A673 (cell line): ENCODE measurements at regions not wholly inside any gene's neighbourhood (a gene's known extent, or its start where the extent isn't known, plus 50 kb on each side); places are given as distances from the start of the nearest gene placed in this dataset.

Source experiments
- EZH2 ChIP-seq: fragments of 200-600 bp; sonication (generic); IDR thresholded peaks from 2 replicates; pipeline ENCODE4 v1.6.1; 2017; ENCODE audit warnings: borderline replicate concordance, low read depth, mild to moderate bottlenecking, mixed read lengths, antibody characterized with exemption, low read length; ENCODE audit not compliant: poor library complexity, severe bottlenecking
- TF ChIP-seq, protein P1 (sequence below): fragments of 300-800, 200-600 bp; sonication (generic); conservative IDR thresholded peaks from 2 replicates; pipeline ENCODE4 v1.5.1; 2017; ENCODE audit warnings: low read depth, mild to moderate bottlenecking, antibody characterized with exemption, low read length, moderate library complexity, mixed read lengths

DNA sequence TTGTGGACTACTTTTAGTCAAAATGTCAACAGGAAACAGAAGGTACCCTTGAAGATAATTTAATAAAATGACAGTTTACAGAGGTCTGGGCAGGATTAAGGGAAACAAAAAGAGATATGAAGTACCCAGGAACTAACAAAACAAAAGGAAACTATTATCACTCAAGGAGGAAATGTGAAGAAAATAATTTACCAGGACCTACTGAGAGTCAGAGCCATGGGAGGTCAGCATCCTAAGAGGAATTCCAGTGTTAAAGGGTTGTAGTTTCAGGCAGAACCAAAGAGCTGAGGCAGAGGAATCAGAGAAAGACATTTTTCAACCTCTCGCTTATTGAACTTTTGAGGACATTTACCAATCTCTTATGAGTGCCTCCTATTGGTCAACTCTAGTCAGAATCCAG is 408.9 kb upstream of the CBLB start:
- TF ChIP-seq, protein P1, sequence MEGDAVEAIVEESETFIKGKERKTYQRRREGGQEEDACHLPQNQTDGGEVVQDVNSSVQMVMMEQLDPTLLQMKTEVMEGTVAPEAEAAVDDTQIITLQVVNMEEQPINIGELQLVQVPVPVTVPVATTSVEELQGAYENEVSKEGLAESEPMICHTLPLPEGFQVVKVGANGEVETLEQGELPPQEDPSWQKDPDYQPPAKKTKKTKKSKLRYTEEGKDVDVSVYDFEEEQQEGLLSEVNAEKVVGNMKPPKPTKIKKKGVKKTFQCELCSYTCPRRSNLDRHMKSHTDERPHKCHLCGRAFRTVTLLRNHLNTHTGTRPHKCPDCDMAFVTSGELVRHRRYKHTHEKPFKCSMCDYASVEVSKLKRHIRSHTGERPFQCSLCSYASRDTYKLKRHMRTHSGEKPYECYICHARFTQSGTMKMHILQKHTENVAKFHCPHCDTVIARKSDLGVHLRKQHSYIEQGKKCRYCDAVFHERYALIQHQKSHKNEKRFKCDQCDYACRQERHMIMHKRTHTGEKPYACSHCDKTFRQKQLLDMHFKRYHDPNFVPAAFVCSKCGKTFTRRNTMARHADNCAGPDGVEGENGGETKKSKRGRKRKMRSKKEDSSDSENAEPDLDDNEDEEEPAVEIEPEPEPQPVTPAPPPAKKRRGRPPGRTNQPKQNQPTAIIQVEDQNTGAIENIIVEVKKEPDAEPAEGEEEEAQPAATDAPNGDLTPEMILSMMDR, result no peak
- TF ChIP-seq EZH2, result no peak
